BLaER1 (cell line): ENCODE measurements at regions not wholly inside any gene's neighbourhood (a gene's known extent, or its start where the extent isn't known, plus 50 kb on each side); places are given as distances from the start of the nearest gene placed in this dataset.
"Not testable (repeated sequence)": the region's sequence is repeated elsewhere in the genome, so short reads cannot be mapped to it uniquely, and the experiment has no call there.

Experiments
- H3K27ac ChIP-seq: shearing (Covaris generic); formaldehyde crosslinking; 2 replicates; pipeline ENCODE4 v1.8.1; 2022
- H3K27me3 ChIP-seq: shearing (Covaris generic); formaldehyde crosslinking; 2 replicates; pipeline ENCODE4 v1.8.1; 2022
- H3K36me3 ChIP-seq: shearing (Covaris generic); formaldehyde crosslinking; 2 replicates; pipeline ENCODE4 v1.8.1; 2022
- H3K4me1 ChIP-seq: shearing (Covaris generic); formaldehyde crosslinking; 2 replicates; pipeline ENCODE4 v1.8.1; 2022
- H3K4me2 ChIP-seq: shearing (Covaris generic); formaldehyde crosslinking; 2 replicates; pipeline ENCODE4 v1.8.1; 2022
- H3K4me3 ChIP-seq: shearing (Covaris generic); formaldehyde crosslinking; 2 replicates; pipeline ENCODE4 v1.8.1; 2022
- H3K9ac ChIP-seq: shearing (Covaris generic); formaldehyde crosslinking; 2 replicates; pipeline ENCODE4 v1.8.1; 2022
- H3K9me3 ChIP-seq: shearing (Covaris generic); formaldehyde crosslinking; 2 replicates; pipeline ENCODE4 v1.8.1; 2022
- H4K20me1 ChIP-seq: shearing (Covaris generic); formaldehyde crosslinking; 2 replicates; pipeline ENCODE4 v1.8.1; 2022
- Cebpa-rat ChIP-seq: shearing (Covaris generic); IDR thresholded peaks from 2 replicates; pipeline ENCODE4 v1.8.1; 2022

- Histone ChIP-seq H3K36me3 (no peaks in the 10 kb centered on the region), H3K27ac (no peak overlapping the region), H3K4me3 (no peak overlapping the region), H3K27me3 (no peaks in the 10 kb centered on the region), H3K4me2 (no peak overlapping the region), H3K9me3 (0 out of 2 replicates have a peak, but pooled peaks cover 6% of the 10 kb centered on the region), H3K4me1 (no peaks in the 10 kb centered on the region), H3K9ac (no peak overlapping the region), H4K20me1 (no peaks in the 10 kb centered on the region)
- TF ChIP-seq Cebpa-rat, result no peak
Measured at GRCh38 chr6:121765060-121765459, 329.6 kb downstream of the GJA1 start.

- Histone ChIP-seq H3K4me2 (no peak overlapping the region), H3K27me3 (no peaks in the 10 kb centered on the region), H3K4me3 (no peak overlapping the region), H3K36me3 (no peaks in the 10 kb centered on the region), H3K9ac (no peak overlapping the region), H3K9me3 (0 out of 2 replicates have a peak, but pooled peaks cover 1% of the 10 kb centered on the region), H4K20me1 (no peaks in the 10 kb centered on the region), H3K27ac (no peak overlapping the region), H3K4me1 (no peaks in the 10 kb centered on the region)
- no peak for TF ChIP-seq Cebpa-rat
Measured at GRCh38 chr6:121767211-121767610, 331.8 kb downstream of the GJA1 start.

- no peak for TF ChIP-seq Cebpa-rat
- no peak overlapping the region for H3K4me2 ChIP-seq
- H3K27ac ChIP-seq, result no peak overlapping the region
- no peaks in the 10 kb centered on the region for H4K20me1 ChIP-seq
- H3K9ac ChIP-seq, result no peak overlapping the region
- H3K36me3 ChIP-seq, result no peaks in the 10 kb centered on the region
- H3K4me3 ChIP-seq, result no peak overlapping the region
- H3K27me3 ChIP-seq, result no peaks in the 10 kb centered on the region
- no peaks in the 10 kb centered on the region for H3K4me1 ChIP-seq
- no peaks in the 10 kb centered on the region for H3K9me3 ChIP-seq
Measured at GRCh38 chr6:121770943-121771342, 335.5 kb downstream of the GJA1 start.

GRCh38 chr6:121771937-121772720 lies 336.7 kb downstream of the GJA1 start:
- Histone ChIP-seq H3K9me3 (no peaks in the 10 kb centered on the region), H3K27me3 (no peaks in the 10 kb centered on the region), H3K4me2 (no peak overlapping the region), H3K4me1 (no peaks in the 10 kb centered on the region), H3K27ac (no peak overlapping the region), H3K4me3 (no peak overlapping the region), H4K20me1 (no peaks in the 10 kb centered on the region), H3K36me3 (no peaks in the 10 kb centered on the region), H3K9ac (no peak overlapping the region)
- TF ChIP-seq Cebpa-rat, result no peak

- no peaks in the 10 kb centered on the region for H3K9me3 ChIP-seq
- no peak overlapping the region for H3K4me2 ChIP-seq
- no peaks in the 10 kb centered on the region for H3K36me3 ChIP-seq
- no peaks in the 10 kb centered on the region for H4K20me1 ChIP-seq
- H3K27me3 ChIP-seq, result no peaks in the 10 kb centered on the region
- H3K27ac ChIP-seq, result no peak overlapping the region
- H3K4me3 ChIP-seq, result no peak overlapping the region
- no peak overlapping the region for H3K9ac ChIP-seq
- no peaks in the 10 kb centered on the region for H3K4me1 ChIP-seq
- TF ChIP-seq Cebpa-rat, result no peak
Measured at GRCh38 chr6:121776054-121776453, 340.6 kb downstream of the GJA1 start.

- no peak overlapping the region for H3K4me3 ChIP-seq
- H3K4me1 ChIP-seq, result no peaks in the 10 kb centered on the region
- H3K27ac ChIP-seq, result no peak overlapping the region
- H3K27me3 ChIP-seq, result no peaks in the 10 kb centered on the region
- H3K9ac ChIP-seq, result no peak overlapping the region
- no peaks in the 10 kb centered on the region for H3K9me3 ChIP-seq
- TF ChIP-seq Cebpa-rat, result no peak
- no peaks in the 10 kb centered on the region for H4K20me1 ChIP-seq
- H3K36me3 ChIP-seq, result no peaks in the 10 kb centered on the region
- no peak overlapping the region for H3K4me2 ChIP-seq
Measured at GRCh38 chr6:121780325-121781321, 345.2 kb downstream of the GJA1 start.

- Histone ChIP-seq H3K36me3 (no peaks in the 10 kb centered on the region), H3K27me3 (no peaks in the 10 kb centered on the region), H3K4me2 (no peak overlapping the region), H3K27ac (no peak overlapping the region), H3K4me3 (no peak overlapping the region), H3K9me3 (no peaks in the 10 kb centered on the region), H4K20me1 (no peaks in the 10 kb centered on the region), H3K4me1 (no peaks in the 10 kb centered on the region), H3K9ac (no peak overlapping the region)
- no peak for TF ChIP-seq Cebpa-rat
Measured at GRCh38 chr6:121791396-121792315, 356.2 kb downstream of the GJA1 start.

GRCh38 chr6:121794630-121795029 lies 359.2 kb downstream of the GJA1 start:
- Histone ChIP-seq H3K4me2 (no peak overlapping the region), H3K9me3 (peaks cover 18% of the 10 kb centered on the region), H3K27ac (no peak overlapping the region), H3K27me3 (no peaks in the 10 kb centered on the region), H3K4me3 (no peak overlapping the region), H3K9ac (no peak overlapping the region), H3K36me3 (no peaks in the 10 kb centered on the region), H4K20me1 (no peaks in the 10 kb centered on the region), H3K4me1 (no peaks in the 10 kb centered on the region)
- TF ChIP-seq Cebpa-rat, result no peak

GRCh38 chr6:121797598-121797997 lies 362.2 kb downstream of the GJA1 start:
- not testable (repeated sequence) for H3K9ac ChIP-seq
- H3K9me3 ChIP-seq, result peaks cover 41% of the 10 kb centered on the region

GRCh38 chr6:121798126-121798525 lies 362.7 kb downstream of the GJA1 start:
- H3K4me2 ChIP-seq, H3K27me3 ChIP-seq, H4K20me1 ChIP-seq, H3K27ac ChIP-seq, H3K9ac ChIP-seq, H3K36me3 ChIP-seq, H3K4me1 ChIP-seq, H3K4me3 ChIP-seq: not testable (repeated sequence)
- H3K9me3 ChIP-seq, result peaks cover 42% of the 10 kb centered on the region

More at GRCh38 chr6:121797598-121797997, 362.2 kb downstream of the GJA1 start:
- not testable (repeated sequence) for H4K20me1 ChIP-seq, H3K36me3 ChIP-seq, H3K27ac ChIP-seq, H3K27me3 ChIP-seq, H3K4me1 ChIP-seq, H3K4me3 ChIP-seq, H3K4me2 ChIP-seq
